ENCODE measurements at regions not wholly inside any gene's neighbourhood (a gene's known extent, or its start where the extent isn't known, plus 50 kb on each side); places are given as distances from the start of the nearest gene placed in this dataset.

DNA sequence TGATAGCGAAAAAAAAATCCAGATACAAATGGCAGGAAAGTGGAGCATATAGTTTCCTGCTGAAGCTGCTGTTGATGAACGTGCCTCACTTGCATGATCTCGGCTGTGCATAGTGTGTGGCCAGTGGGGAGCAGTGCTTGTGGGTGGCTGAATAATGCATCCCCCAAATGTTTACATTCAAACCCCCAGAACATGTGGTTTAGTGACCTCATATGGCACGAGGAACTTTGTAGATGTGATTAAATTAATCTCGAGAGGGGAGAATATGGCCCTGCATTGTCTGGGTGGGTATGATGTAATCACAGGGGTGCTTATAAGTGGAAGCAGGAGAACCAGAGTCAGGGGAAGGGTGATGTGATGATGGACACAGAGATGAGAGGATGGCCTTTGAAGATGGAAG is 425.0 kb downstream of the TMEM121 start:
- Histone ChIP-seq H3K9me3 (ENCODE audit: insufficient read depth in 2 of 2, low read depth in 1 of 2, low read length in 1 of 2) (peaks cover 44 to 63% of the 10 kb centered on the region in 2 experiments), H3K23me2 (ENCODE audit: low read depth, low read length) (peaks cover 2% of the 10 kb centered on the region; the same call in 1 of the 2 replicates), H2BK12ac (ENCODE audit: low read depth, low read length) (no peak overlapping the region), H2AFZ (ENCODE audit: low read length) (no peak overlapping the region), H3K14ac (ENCODE audit: insufficient read length) (no peak overlapping the region), H2BK120ac (replicated peaks; ENCODE audit: low read depth, low read length) (no peak overlapping the region), H4K8ac (ENCODE audit: extremely low read depth, insufficient read depth, low read length) (no peak overlapping the region), H3K4me2 (ENCODE audit: insufficient read depth in 1 of 2, low read depth in 2 of 2, low read length in 2 of 2) (no peak overlapping the region), H2AK5ac (ENCODE audit: low read depth, low read length) (no peak overlapping the region), H3K79me1 (ENCODE audit: low read depth, low read length) (no peaks in the 10 kb centered on the region), H3K27ac (ENCODE audit: low read depth, low read length) (no peak overlapping the region), H3K9ac (replicated peaks in 1 of 4; ENCODE audit: extremely low read depth in 1 of 4, low read depth in 3 of 4, low read length in 3 of 4) (no peak overlapping the region), H2BK5ac (ENCODE audit: low read depth, low read length) (no peak overlapping the region), H4K20me1 (replicated peaks in 1 of 2; ENCODE audit: control insufficient read depth in 1 of 2, insufficient read depth in 2 of 2, low read length in 2 of 2) (no peaks in the 10 kb centered on the region), H3K56ac (replicated peaks; ENCODE audit: insufficient read length, low read depth, low read length) (no peak overlapping the region), H3K27me3 (replicated peaks in 1 of 4; ENCODE audit: control insufficient read depth in 3 of 4, extremely low read depth in 1 of 4, insufficient read depth in 3 of 4, low read length in 3 of 4) (no peaks in the 10 kb centered on the region), H4K5ac (ENCODE audit: insufficient read length, low read depth, low read length) (no peak overlapping the region), H3K23ac (ENCODE audit: insufficient read length) (no peak overlapping the region), H3K36me3 (ENCODE audit: control insufficient read depth in 2 of 4, insufficient read depth in 4 of 4, low read length in 3 of 4) (no peaks in the 10 kb centered on the region; a peak in 1 of 8 replicates), H3K4me3 (ENCODE audit: extremely low read depth in 1 of 4, insufficient read depth in 2 of 4, low read depth in 3 of 4, low read length in 4 of 4) (no peak overlapping the region), H3K18ac (ENCODE audit: extremely low read depth, low read length) (no peak overlapping the region), H3K4ac (replicated peaks; ENCODE audit: insufficient read length, low read depth, low read length) (no peak overlapping the region), H3K79me2 (ENCODE audit: control insufficient read depth in 1 of 2, insufficient read depth in 2 of 2, low read length in 2 of 2) (no peaks in the 10 kb centered on the region), H3K4me1 (replicated peaks in 1 of 4; ENCODE audit: control insufficient read depth in 3 of 4, insufficient read depth in 4 of 4, low read length in 3 of 4) (no peaks in the 10 kb centered on the region), H2BK20ac (ENCODE audit: low read length) (no peak overlapping the region), H4K91ac (replicated peaks; ENCODE audit: insufficient read length, low read length) (no peak overlapping the region), H2BK15ac (ENCODE audit: low read length) (no peak overlapping the region)
- no peak for DNase-seq (ENCODE audit: low read depth in 1 of 2, low spot score in 2 of 2)
- POLR2A ChIA-PET (ENCODE audit: partially characterized antibody) = no interaction called here
- FAIRE-seq = no peak
- WGBS, 2 experiments (ENCODE audit: extremely low coverage in 1 of 2, insufficient coverage in 1 of 2, insufficient read length in 1 of 2, insufficient replicate concordance in 2 of 2, low coverage in 1 of 2, low lambda C conversion rate in 2 of 2, missing lambda C conversion rate in 1 of 2) = 73% methylated on average over 5 of the region's 5 CpGs; no CpG with 5 or more reads in 1 of the 2 experiments
- CTCF ChIA-PET (ENCODE audit: partially characterized antibody) = no interaction called here
- TF ChIP-seq JUN (IDR thresholded peaks at IDR 0.05; ENCODE audit: low read depth, low read length) (no peak), POLR2AphosphoS5 (IDR thresholded peaks at IDR 0.05; ENCODE audit: low read depth, low read length) (no peak), KDM5A (IDR thresholded peaks at IDR 0.05; ENCODE audit: low read length) (no peak), TCF12 (IDR thresholded peaks at IDR 0.05; ENCODE audit: low read depth, low read length) (no peak), YY1 (IDR thresholded peaks at IDR 0.05; ENCODE audit: low read depth, low read length) (no peak), SAP30 (IDR thresholded peaks at IDR 0.05; ENCODE audit: insufficient read depth, insufficient replicate concordance, low read length) (no peak), POU5F1 (IDR thresholded peaks at IDR 0.05; ENCODE audit: low read depth, low read length) (no peak), RBBP5 (IDR thresholded peaks at IDR 0.05; ENCODE audit: borderline replicate concordance, low read depth, low read length) (no peak), HDAC2 (IDR thresholded peaks at IDR 0.05; ENCODE audit: borderline replicate concordance in 1 of 2, low read depth in 2 of 2, low read length in 2 of 2) (no peak), SP1 (IDR thresholded peaks at IDR 0.05; ENCODE audit: low read depth, low read length) (no peak), CTBP2 (IDR thresholded peaks at IDR 0.05; ENCODE audit: borderline replicate concordance, insufficient read depth, insufficient read length, low read length) (no peak)
- TF ChIP-seq, protein P1, sequence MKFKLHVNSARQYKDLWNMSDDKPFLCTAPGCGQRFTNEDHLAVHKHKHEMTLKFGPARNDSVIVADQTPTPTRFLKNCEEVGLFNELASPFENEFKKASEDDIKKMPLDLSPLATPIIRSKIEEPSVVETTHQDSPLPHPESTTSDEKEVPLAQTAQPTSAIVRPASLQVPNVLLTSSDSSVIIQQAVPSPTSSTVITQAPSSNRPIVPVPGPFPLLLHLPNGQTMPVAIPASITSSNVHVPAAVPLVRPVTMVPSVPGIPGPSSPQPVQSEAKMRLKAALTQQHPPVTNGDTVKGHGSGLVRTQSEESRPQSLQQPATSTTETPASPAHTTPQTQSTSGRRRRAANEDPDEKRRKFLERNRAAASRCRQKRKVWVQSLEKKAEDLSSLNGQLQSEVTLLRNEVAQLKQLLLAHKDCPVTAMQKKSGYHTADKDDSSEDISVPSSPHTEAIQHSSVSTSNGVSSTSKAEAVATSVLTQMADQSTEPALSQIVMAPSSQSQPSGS (IDR thresholded peaks at IDR 0.05; ENCODE audit: low read length) = no peak
- TF ChIP-seq, protein P2, sequence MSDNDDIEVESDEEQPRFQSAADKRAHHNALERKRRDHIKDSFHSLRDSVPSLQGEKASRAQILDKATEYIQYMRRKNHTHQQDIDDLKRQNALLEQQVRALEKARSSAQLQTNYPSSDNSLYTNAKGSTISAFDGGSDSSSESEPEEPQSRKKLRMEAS (IDR thresholded peaks at IDR 0.05) = no peak

Data from H1 (cell line).